Heart left ventricle (tissue), 16 donors: ENCODE measurements at regions not wholly inside any gene's neighbourhood (a gene's known extent, or its start where the extent isn't known, plus 50 kb on each side); places are given as distances from the start of the nearest gene placed in this dataset.

Experiments used
- ATAC-seq, 4 donors: fragments of 200-7000 bp; cut with Tn5 transposase; one replicate each; pipeline ENCODE4 v1.9.1; 2020 to 2022; ENCODE audit warnings: moderate library complexity in 4 of 4, mild to moderate bottlenecking in 3 of 4, moderate number of reproducible peaks in 1 of 4
- DNase-seq, 5 donors: peaks; one replicate each; pipeline ENCODE4 v3.0.0-alpha.2; 2020
- H3K27ac ChIP-seq, 12 donors: fragments of 200-600 bp; sonication (generic) in 4 of 12; one replicate each; pipeline versions ENCODE4 v1.5.0 to v1.8.0; 2016 to 2022; ENCODE audit warnings: mild to moderate bottlenecking in 2 of 12
- H3K27me3 ChIP-seq, 9 donors: fragments of 200-600 bp; sonication (generic) in 2 of 9; one replicate each; pipeline versions ENCODE4 v1.5.1 to v1.8.0; 2016 to 2022; ENCODE audit warnings: mild to moderate bottlenecking in 3 of 9
- H3K36me3 ChIP-seq, 9 donors: fragments of 200-600 bp; sonication (generic) in 2 of 9; one replicate each; pipeline versions ENCODE4 v1.5.0 to v1.8.0; 2018 to 2022; ENCODE audit warnings: mild to moderate bottlenecking in 2 of 9
- H3K4me1 ChIP-seq, 12 donors: fragments of 200-600 bp; sonication (generic) in 4 of 12; one replicate each; pipeline versions ENCODE4 v1.5.0 to v1.8.0; 2016 to 2022; ENCODE audit warnings: mild to moderate bottlenecking in 3 of 12
- H3K4me3 ChIP-seq, 12 donors: fragments of 200-600 bp; sonication (generic) in 4 of 12; one replicate each; pipeline versions ENCODE4 v1.5.0 to v1.8.0; 2017 to 2022; ENCODE audit warnings: mild to moderate bottlenecking in 9 of 12, moderate library complexity in 4 of 12
- H3K9me3 ChIP-seq, 12 donors: fragments of 200-600 bp; sonication (generic) in 4 of 12; one replicate each; pipeline versions ENCODE4 v1.5.0 to v1.8.0; 2016 to 2022; ENCODE audit warnings: mild to moderate bottlenecking in 1 of 12
- POLR2A ChIP-seq, 2 donors: fragments of 450-650 bp; IDR thresholded peaks; one replicate each; pipeline ENCODE4 v1.6.1; 2017; ENCODE audit warnings: antibody characterized with exemption in 2 of 2, mild to moderate bottlenecking in 2 of 2, moderate library complexity in 2 of 2
- WGBS, 4 donors: extraction: QIAGEN DNeasy Blood & Tissue Kit in 2 of 4; methylation state at CpG; one replicate each; pipeline versions ENCODE4 v1.1.5 to v1.1.7; 2013 to 2018; 5-methylcytosine and 5-hydroxymethylcytosine counted together
- intact Hi-C, 10 donors: fragments of 100-400 bp; cut with DNase I; formaldehyde crosslinking; loops; one replicate each; pipeline versions ENCODE4 v1.11.1 to v1.14.2; 2022
- TF ChIP-seq, protein P1 (sequence below), 12 donors: fragments of 200-600 bp; sonication (generic) in 4 of 12; IDR thresholded peaks; one replicate each; pipeline versions ENCODE4 v1.5.0 to v1.8.0; 2018 to 2022; ENCODE audit warnings: antibody characterized with exemption in 12 of 12, mild to moderate bottlenecking in 5 of 12
- donor health status: ischemic (EF 13 %, LVEDD 7.1; RV severe dilation, severe dysfunction).
- donor health status: healthy with polysubstance abuse.
- donor health status: DM: no; HTN: yes; CAD: no.
- donor health status: DM: no; HTN: no; CAD: no.
- donor health status: ischemic (EF 25% LVEDD 6.9; RV normal size, moderate dysfunction).
- donor health status: ischemic (EF 25% LVEDD 5.7; RV mildly dilated, moderate dysfunction).
- donor health status: healthy.
- donor health status: DM: yes; HTN: yes; CAD: no.
- donor health status: ischemic (EF 35%, LVEDD 5.7; RV mildly dilated, moderate dysfunction).
- donor health status: nonischemic (EF 11% LVEDD 7.7; RV severe dilation, severe dysfunction).
- donor health status: DM: yes; HTN: yes; CAD: no.
- donor health status: PGD.
- donor health status: ischemic (EF 29% LVEDD 5.4; RV normal size, mild dysfunction).
- donor health status: nonischemic (EF 23%, LVEDD 6.1; RV moderate dilation, normal function).

DNA sequence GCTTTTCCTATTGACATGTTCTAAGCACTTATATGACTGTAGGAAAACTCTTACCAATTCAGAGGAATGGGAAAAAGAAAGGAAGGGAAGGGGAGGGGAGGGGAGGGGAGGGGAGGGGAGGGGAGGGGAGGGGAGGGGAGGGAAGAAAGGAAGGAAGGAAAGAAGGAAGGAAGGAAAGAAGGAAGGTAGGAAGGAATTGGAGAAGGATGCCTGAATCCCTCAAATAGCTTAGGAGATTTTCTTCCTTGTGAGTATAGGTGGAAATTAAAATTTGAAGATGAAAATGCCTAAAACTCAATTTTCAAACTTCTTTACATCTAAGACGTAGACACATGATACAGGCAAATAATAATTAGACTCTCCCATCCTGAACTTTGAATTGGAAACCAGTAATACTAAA is 463.1 kb downstream of the SATB2 start:
- ATAC-seq = no peak
- Histone ChIP-seq H3K4me3 (no peak overlapping the region), H3K9me3 (peaks cover 0 to 4% (median 0%) of the 10 kb centered on the region in 12 donors), H3K4me1 (no peaks in the 10 kb centered on the region), H3K36me3 (no peaks in the 10 kb centered on the region), H3K27me3 (no peaks in the 10 kb centered on the region), H3K27ac (no peak overlapping the region)
- WGBS, 4 donors = 56 to 62% (median 58%) methylated on average over 1 of the region's 1 CpG
- no peak for DNase-seq
- TF ChIP-seq, protein P1, sequence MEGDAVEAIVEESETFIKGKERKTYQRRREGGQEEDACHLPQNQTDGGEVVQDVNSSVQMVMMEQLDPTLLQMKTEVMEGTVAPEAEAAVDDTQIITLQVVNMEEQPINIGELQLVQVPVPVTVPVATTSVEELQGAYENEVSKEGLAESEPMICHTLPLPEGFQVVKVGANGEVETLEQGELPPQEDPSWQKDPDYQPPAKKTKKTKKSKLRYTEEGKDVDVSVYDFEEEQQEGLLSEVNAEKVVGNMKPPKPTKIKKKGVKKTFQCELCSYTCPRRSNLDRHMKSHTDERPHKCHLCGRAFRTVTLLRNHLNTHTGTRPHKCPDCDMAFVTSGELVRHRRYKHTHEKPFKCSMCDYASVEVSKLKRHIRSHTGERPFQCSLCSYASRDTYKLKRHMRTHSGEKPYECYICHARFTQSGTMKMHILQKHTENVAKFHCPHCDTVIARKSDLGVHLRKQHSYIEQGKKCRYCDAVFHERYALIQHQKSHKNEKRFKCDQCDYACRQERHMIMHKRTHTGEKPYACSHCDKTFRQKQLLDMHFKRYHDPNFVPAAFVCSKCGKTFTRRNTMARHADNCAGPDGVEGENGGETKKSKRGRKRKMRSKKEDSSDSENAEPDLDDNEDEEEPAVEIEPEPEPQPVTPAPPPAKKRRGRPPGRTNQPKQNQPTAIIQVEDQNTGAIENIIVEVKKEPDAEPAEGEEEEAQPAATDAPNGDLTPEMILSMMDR (IDR thresholded peaks at IDR 0.05) = no peak
- TF ChIP-seq POLR2A (IDR thresholded peaks at IDR 0.05) = no peak
- intact Hi-C loops = no loop called here

DNA sequence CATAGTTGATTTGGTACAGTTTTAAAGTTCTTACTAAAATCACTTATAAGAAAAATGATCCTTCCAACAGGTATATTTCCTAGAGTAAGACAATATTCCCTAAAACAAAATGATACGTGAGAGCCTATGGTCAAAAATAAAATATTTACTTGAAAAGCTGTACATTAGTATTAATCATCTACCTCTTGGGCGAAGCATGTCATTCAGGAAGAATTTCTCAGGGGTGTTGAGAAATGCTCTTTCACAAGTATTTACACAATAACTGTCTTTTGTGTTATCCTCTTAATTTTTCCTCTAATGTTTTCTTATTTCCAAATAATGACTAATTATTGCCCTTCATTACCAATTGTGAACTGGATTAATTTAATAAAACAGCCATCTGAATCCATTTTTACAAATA is 466.3 kb downstream of the SATB2 start:
- Histone ChIP-seq H3K36me3 (no peaks in the 10 kb centered on the region), H3K4me3 (no peak overlapping the region), H3K27me3 (no peaks in the 10 kb centered on the region), H3K4me1 (no peaks in the 10 kb centered on the region), H3K9me3 (peaks cover 0 to 11% (median 0%) of the 10 kb centered on the region in 12 donors), H3K27ac (no peak overlapping the region)
- whole genome bisulfite sequencing, 4 donors = 74 to 86% (median 80%) methylated on average over 2 of the region's 2 CpGs
- no peak for TF ChIP-seq POLR2A (IDR thresholded peaks at IDR 0.05)
- TF ChIP-seq, protein P1 (IDR thresholded peaks at IDR 0.05) = no peak
- intact Hi-C loops = no loop called here
- DNase-seq (no peak), ATAC-seq (no peak)

DNA sequence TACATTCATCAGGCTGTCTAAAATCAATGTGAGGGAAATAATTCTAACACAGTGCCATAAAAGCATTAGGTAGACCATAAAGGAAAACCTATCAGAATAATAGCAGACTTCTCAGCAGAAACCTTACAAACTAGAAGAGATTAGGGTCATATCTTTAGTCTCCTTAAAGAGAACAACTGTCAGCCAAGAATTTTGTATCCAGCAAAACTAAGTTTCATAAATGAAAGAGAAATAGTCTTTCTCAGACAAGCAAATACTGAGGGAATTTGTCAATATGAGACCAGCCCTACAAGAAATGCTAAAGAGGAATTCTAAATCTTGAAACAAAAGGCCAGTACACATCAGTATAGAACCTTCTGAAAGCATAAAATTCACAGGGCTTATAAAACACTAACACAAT is 482.0 kb downstream of the SATB2 start:
- DNase-seq (no peak), ATAC-seq (no peak)
- TF ChIP-seq POLR2A (IDR thresholded peaks at IDR 0.05) = no peak
- TF ChIP-seq, protein P1 (IDR thresholded peaks at IDR 0.05) = no peak
- Histone ChIP-seq H3K36me3 (no peaks in the 10 kb centered on the region), H3K27me3 (no peaks in the 10 kb centered on the region), H3K27ac (no peak overlapping the region), H3K9me3 (peaks cover 0 to 33% (median 13%) of the 10 kb centered on the region in 12 donors), H3K4me3 (no peak overlapping the region), H3K4me1 (no peaks in the 10 kb centered on the region)
- intact Hi-C loops = no loop called here

DNA sequence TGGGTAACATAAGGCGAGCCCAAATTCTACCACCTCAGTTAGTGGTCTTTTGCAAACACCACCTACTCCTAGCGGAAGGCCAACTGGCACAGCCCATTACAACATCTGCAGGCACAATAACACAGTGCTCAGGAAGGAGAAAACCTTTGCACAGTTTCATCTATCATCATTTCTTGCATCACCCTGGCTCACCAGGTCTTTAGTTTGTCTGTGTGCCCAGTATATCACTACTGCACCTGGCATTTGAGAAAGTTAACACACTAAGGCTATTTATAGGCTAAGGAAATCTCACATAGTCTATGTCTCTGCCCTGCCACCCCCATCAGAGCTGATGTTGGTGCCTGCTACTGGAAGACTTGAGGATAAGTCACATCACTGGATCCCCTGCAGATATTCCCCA is 484.0 kb downstream of the SATB2 start:
- Histone ChIP-seq H3K27ac (no peak overlapping the region), H3K27me3 (no peaks in the 10 kb centered on the region), H3K4me1 (no peaks in the 10 kb centered on the region), H3K4me3 (no peak overlapping the region), H3K36me3 (no peaks in the 10 kb centered on the region), H3K9me3 (peaks cover 0 to 33% (median 13%) of the 10 kb centered on the region in 12 donors)
- intact Hi-C loops = no loop called here
- no peak for DNase-seq
- TF ChIP-seq, protein P1 (IDR thresholded peaks at IDR 0.05) = no peak
- TF ChIP-seq POLR2A (IDR thresholded peaks at IDR 0.05) = no peak
- ATAC-seq = no peak
- 55 to 80% (median 65%) methylated on average over 2 of the region's 2 CpGs for WGBS, 4 donors
